Mesenchymal stem cell (in vitro differentiated cells and primary cell): ENCODE measurements at regions not wholly inside any gene's neighbourhood (a gene's known extent, or its start where the extent isn't known, plus 50 kb on each side); places are given as distances from the start of the nearest gene placed in this dataset.

Source experiments
- DNase-seq: peaks from one replicate; pipeline ENCODE4 v3.0.0-alpha.2; 2013
- H2AFZ ChIP-seq: one replicate; pipeline ENCODE4 v1.6.1; 2013; ENCODE audit warnings: low read depth, mild to moderate bottlenecking, control low read depth, inconsistent platforms, low read length, moderate library complexity
- H2AK5ac ChIP-seq: 2 replicates; pipeline ENCODE4 v1.6.1; 2013; ENCODE audit warnings: low read length, moderate library complexity, mild to moderate bottlenecking, inconsistent platforms; ENCODE audit not compliant: severe bottlenecking
- H2BK120ac ChIP-seq: one replicate; pipeline ENCODE4 v1.6.1; 2013; ENCODE audit warnings: low read depth, mild to moderate bottlenecking, inconsistent platforms, low read length, moderate library complexity
- H2BK12ac ChIP-seq, 2 experiments: one replicate each; pipeline ENCODE4 v1.6.1; 2013; ENCODE audit warnings: inconsistent platforms in 2 of 2, low read length in 2 of 2, mild to moderate bottlenecking in 2 of 2, moderate library complexity in 2 of 2, control low read depth in 1 of 2
- H2BK15ac ChIP-seq: one replicate; pipeline ENCODE4 v1.6.1; 2013; ENCODE audit warnings: mild to moderate bottlenecking, low read depth, inconsistent platforms; ENCODE audit not compliant: poor library complexity, severe bottlenecking
- H2BK5ac ChIP-seq: 2 replicates; pipeline ENCODE4 v1.6.1; 2013; ENCODE audit warnings: low read depth, mild to moderate bottlenecking, low read length, control low read depth, inconsistent platforms; ENCODE audit not compliant: poor library complexity, severe bottlenecking
- H3K14ac ChIP-seq, 2 experiments: one replicate each; pipeline ENCODE4 v1.6.1; 2013; ENCODE audit warnings: inconsistent platforms in 2 of 2, low read length in 2 of 2, control low read depth in 1 of 2, mild to moderate bottlenecking in 1 of 2, moderate library complexity in 1 of 2
- H3K18ac ChIP-seq, 2 experiments: one replicate each; pipeline ENCODE4 v1.6.1; 2013; ENCODE audit warnings: inconsistent platforms in 2 of 2, low read length in 2 of 2, control low read depth in 1 of 2, low read depth in 1 of 2, mild to moderate bottlenecking in 1 of 2
- H3K23ac ChIP-seq, 2 experiments: one replicate each; pipeline ENCODE4 v1.6.1; 2013; ENCODE audit warnings: inconsistent platforms in 2 of 2, low read length in 2 of 2, mild to moderate bottlenecking in 2 of 2, moderate library complexity in 2 of 2, control low read depth in 1 of 2
- H3K27ac ChIP-seq: 2 replicates; pipeline ENCODE4 v1.5.1; 2013; ENCODE audit warnings: mild to moderate bottlenecking, moderate library complexity, low read length, control low read depth, inconsistent platforms; ENCODE audit not compliant: poor library complexity, severe bottlenecking
- H3K27me3 ChIP-seq, 2 experiments: 2 replicates each; pipeline versions ENCODE4 v1.6.1 to v1.7.0; 2013; ENCODE audit warnings: low read length in 2 of 2, mild to moderate bottlenecking in 2 of 2, moderate library complexity in 2 of 2, control low read depth in 1 of 2, inconsistent platforms in 1 of 2; ENCODE audit not compliant: control insufficient read depth in 1 of 2, insufficient read depth in 1 of 2
- H3K36me3 ChIP-seq, 2 experiments: 2 replicates each; pipeline versions ENCODE4 v1.6.1 to v1.7.0; 2013; ENCODE audit warnings: low read length in 2 of 2, control low read depth in 1 of 2, inconsistent platforms in 1 of 2, low read depth in 1 of 2, mild to moderate bottlenecking in 1 of 2; ENCODE audit not compliant: insufficient read depth in 2 of 2, control insufficient read depth in 1 of 2
- H3K4ac ChIP-seq, 2 experiments: one replicate each; pipeline ENCODE4 v1.6.1; 2013; ENCODE audit warnings: inconsistent platforms in 2 of 2, low read length in 2 of 2, mild to moderate bottlenecking in 2 of 2, moderate library complexity in 2 of 2, control low read depth in 1 of 2, low read depth in 1 of 2
- H3K4me1 ChIP-seq: 2 replicates; pipeline ENCODE4 v1.6.1; 2013; ENCODE audit warnings: low read depth, low read length, control low read depth; ENCODE audit not compliant: control insufficient read depth, insufficient read depth
- H3K4me2 ChIP-seq: 2 replicates; pipeline ENCODE4 v1.6.1; 2013; ENCODE audit warnings: low read length, mild to moderate bottlenecking, inconsistent platforms; ENCODE audit not compliant: poor library complexity, severe bottlenecking
- H3K4me3 ChIP-seq, 2 experiments: 2 replicates each; pipeline versions ENCODE4 v1.5.1 to v1.7.0; 2013; ENCODE audit warnings: low read length in 2 of 2, mild to moderate bottlenecking in 2 of 2, control low read depth in 1 of 2, low read depth in 1 of 2; ENCODE audit not compliant: insufficient read depth in 1 of 2
- H3K79me1 ChIP-seq: replicated peaks from 2 replicates; pipeline ENCODE4 v1.6.1; 2013; ENCODE audit warnings: mild to moderate bottlenecking, control low read depth, low read length, inconsistent platforms; ENCODE audit not compliant: poor library complexity, severe bottlenecking
- H3K9ac ChIP-seq: 2 replicates; pipeline ENCODE4 v1.7.0; 2013; ENCODE audit warnings: mild to moderate bottlenecking, low read length, moderate library complexity
- H3K9me3 ChIP-seq: 2 replicates; pipeline ENCODE4 v1.7.0; 2013; ENCODE audit warnings: mild to moderate bottlenecking, low read length; ENCODE audit not compliant: control insufficient read depth
- H4K8ac ChIP-seq: one replicate; pipeline ENCODE4 v1.6.1; 2013; ENCODE audit warnings: inconsistent platforms, mild to moderate bottlenecking, low read length, moderate library complexity
- H4K91ac ChIP-seq: one replicate; pipeline ENCODE4 v1.6.1; 2013; ENCODE audit warnings: mild to moderate bottlenecking, low read length, inconsistent platforms
- WGBS: methylation state at CpG from one replicate; pipeline ENCODE4 v1.1.7; 2013; ENCODE audit warnings: mixed read lengths; 5-methylcytosine and 5-hydroxymethylcytosine counted together

GRCh38 chr13:50437252-50437651, 406.2 kb downstream of the DLEU7 start:
- no peak overlapping the region for H3K4me2 ChIP-seq
- H3K27ac ChIP-seq, result no peak overlapping the region

GRCh38 chr13:50438351-50438750, 405.1 kb downstream of the DLEU7 start:
- peak overlapping the region in 1 of 2 experiments; percentile 4 for H3K18ac ChIP-seq
- H3K9ac ChIP-seq, result no peak overlapping the region
- peak overlapping the region in 1 of 2 experiments; percentile 88 for H2BK12ac ChIP-seq
- no peak overlapping the region for H2BK120ac ChIP-seq
- H2BK15ac ChIP-seq, result no peak overlapping the region
- H3K4me1 ChIP-seq, result no peaks in the 10 kb centered on the region
- no peaks in the 10 kb centered on the region for H3K79me1 ChIP-seq
- DNase-seq, result no peak
- H3K9me3 ChIP-seq, result no peaks in the 10 kb centered on the region
- H3K27ac ChIP-seq, result no peak overlapping the region
- H3K4me2 ChIP-seq, result no peak overlapping the region
- no peak overlapping the region for H3K14ac ChIP-seq
- H3K4me3 ChIP-seq, result no peak overlapping the region
- no peak overlapping the region for H2BK5ac ChIP-seq
- no peaks in the 10 kb centered on the region for H3K36me3 ChIP-seq
- H4K91ac ChIP-seq, result no peak overlapping the region
- no peak overlapping the region for H3K23ac ChIP-seq
- H4K8ac ChIP-seq, result peak overlapping the region; percentile 54
- H3K4ac ChIP-seq, result no peak overlapping the region
- no peaks in the 10 kb centered on the region for H3K27me3 ChIP-seq
- H2AFZ ChIP-seq, result no peak overlapping the region
- H2AK5ac ChIP-seq, result no peak overlapping the region
- 63% methylated on average over 1 of the region's 1 CpG for WGBS

More at GRCh38 chr13:50437252-50437651, 406.2 kb downstream of the DLEU7 start:
- H4K91ac ChIP-seq, result no peak overlapping the region
- H3K18ac ChIP-seq, result no peak overlapping the region
- H2BK12ac ChIP-seq, result no peak overlapping the region
- H3K9ac ChIP-seq, result peak overlapping the region; percentile 2
- H4K8ac ChIP-seq, result no peak overlapping the region
- no peak overlapping the region for H2AFZ ChIP-seq
- H2BK15ac ChIP-seq, result no peak overlapping the region
- H3K27me3 ChIP-seq, result no peaks in the 10 kb centered on the region
- H3K36me3 ChIP-seq, result no peaks in the 10 kb centered on the region
- H2AK5ac ChIP-seq, result no peak overlapping the region
- no peaks in the 10 kb centered on the region for H3K4me1 ChIP-seq
- no peak overlapping the region for H3K4ac ChIP-seq
- no peak overlapping the region for H2BK5ac ChIP-seq
- 0% methylated on average over 1 of the region's 1 CpG for WGBS
- no peaks in the 10 kb centered on the region for H3K79me1 ChIP-seq
- no peaks in the 10 kb centered on the region for H3K9me3 ChIP-seq
- H3K4me3 ChIP-seq, result no peak overlapping the region
- peak; percentile 91 for DNase-seq
- H3K23ac ChIP-seq, result no peak overlapping the region
- H2BK120ac ChIP-seq, result no peak overlapping the region
- H3K14ac ChIP-seq, result no peak overlapping the region

GRCh38 chr13:50441130-50441529, 402.4 kb downstream of the DLEU7 start:
- H2BK120ac ChIP-seq, result no peak overlapping the region
- no peak overlapping the region for H2AK5ac ChIP-seq
- H3K4me2 ChIP-seq, result no peak overlapping the region
- no peak overlapping the region for H4K8ac ChIP-seq
- H3K27ac ChIP-seq, result no peak overlapping the region
- H3K4me1 ChIP-seq, result no peaks in the 10 kb centered on the region
- H2AFZ ChIP-seq, result no peak overlapping the region
- no peak overlapping the region for H2BK12ac ChIP-seq
- H4K91ac ChIP-seq, result no peak overlapping the region
- no peak overlapping the region for H3K4ac ChIP-seq
- H3K4me3 ChIP-seq, result no peak overlapping the region
- no peaks in the 10 kb centered on the region for H3K27me3 ChIP-seq
- no peak overlapping the region for H3K14ac ChIP-seq
- DNase-seq, result no peak
- no peak overlapping the region for H3K9ac ChIP-seq
- no peaks in the 10 kb centered on the region for H3K9me3 ChIP-seq
- H3K79me1 ChIP-seq, result no peaks in the 10 kb centered on the region
- no peak overlapping the region for H3K18ac ChIP-seq
- H3K36me3 ChIP-seq, result no peaks in the 10 kb centered on the region
- H3K23ac ChIP-seq, result no peak overlapping the region
- no peak overlapping the region for H2BK15ac ChIP-seq
- no peak overlapping the region for H2BK5ac ChIP-seq
- WGBS, result 87% methylated on average over 1 of the region's 1 CpG

GRCh38 chr13:50444726-50445125, 398.8 kb downstream of the DLEU7 start:
- Histone ChIP-seq H3K4me2 (no peak overlapping the region), H2AK5ac (no peak overlapping the region), H3K9me3 (no peaks in the 10 kb centered on the region), H3K27ac (no peak overlapping the region), H3K4ac (no peak overlapping the region), H3K4me3 (no peak overlapping the region), H2BK15ac (no peak overlapping the region), H2BK120ac (no peak overlapping the region), H3K79me1 (no peaks in the 10 kb centered on the region), H3K18ac (no peak overlapping the region), H3K14ac (no peak overlapping the region), H2BK5ac (no peak overlapping the region), H3K23ac (no peak overlapping the region), H2AFZ (no peak overlapping the region), H4K91ac (no peak overlapping the region), H3K27me3 (no peaks in the 10 kb centered on the region), H2BK12ac (no peak overlapping the region), H3K36me3 (no peaks in the 10 kb centered on the region), H3K4me1 (peaks cover 6% of the 10 kb centered on the region), H3K9ac (no peak overlapping the region), H4K8ac (no peak overlapping the region)
- no peak for DNase-seq
- WGBS, result 92% methylated on average over 5 of the region's 5 CpGs
